Suprapubic skin (tissue), 4 donors: ENCODE measurements at regions not wholly inside any gene's neighbourhood (a gene's known extent, or its start where the extent isn't known, plus 50 kb on each side); places are given as distances from the start of the nearest gene placed in this dataset.

Experiments
- CTCF ChIP-seq, 2 donors: fragments of 200-600 bp in 1 of 2; fragments of 450-650 bp in 1 of 2; sonication (generic) in 1 of 2; IDR thresholded peaks; one replicate each; pipeline ENCODE4 v1.5.1; 2016 to 2019; ENCODE audit warnings: antibody characterized with exemption in 2 of 2, mild to moderate bottlenecking in 1 of 2, moderate library complexity in 1 of 2
- POLR2A ChIP-seq, 2 donors: fragments of 450-650 bp; IDR thresholded peaks; one replicate each; pipeline ENCODE4 v1.6.1; 2017; ENCODE audit warnings: antibody characterized with exemption in 2 of 2, mild to moderate bottlenecking in 2 of 2, moderate library complexity in 2 of 2
- POLR2AphosphoS5 ChIP-seq, 3 donors: sonication (generic); formaldehyde crosslinking; IDR thresholded peaks; one replicate each; pipeline ENCODE4 v1.6.1; 2017; ENCODE audit warnings: antibody characterized with exemption in 3 of 3

GRCh38 chr1:4126251-4126650, 226.2 kb upstream of the C1orf174 start:
- TF ChIP-seq POLR2A (IDR thresholded peaks at IDR 0.05): no peak
- no peak for TF ChIP-seq POLR2AphosphoS5 (IDR thresholded peaks at IDR 0.05)
- TF ChIP-seq CTCF (IDR thresholded peaks at IDR 0.05): no peak
